HG03196 (cell line): ENCODE measurements at regions not wholly inside any gene's neighbourhood (a gene's known extent, or its start where the extent isn't known, plus 50 kb on each side); places are given as distances from the start of the nearest gene placed in this dataset.
"Not testable (repeated sequence)": the region's sequence is repeated elsewhere in the genome, so short reads cannot be mapped to it uniquely, and the experiment has no call there.

ENCODE experiments used
- ATAC-seq: cut with Tn5 transposase; IDR thresholded peaks from one replicate; pipeline ENCODE4 v1.9.1; 2021; ENCODE audit not compliant: unreplicated experiment

GRCh38 chr13:111007209-111007608 is 92.3 kb upstream of the ANKRD10 start:
- no peak for ATAC-seq

GRCh38 chr13:111006506-111007031 is 91.7 kb upstream of the ANKRD10 start:
- ATAC-seq: no peak

- ATAC-seq: no peak
Observed at GRCh38 chr13:111005808-111006505, 91.1 kb upstream of the ANKRD10 start.

GRCh38 chr13:111005364-111005763 is 90.5 kb upstream of the ANKRD10 start:
- ATAC-seq: no peak

- ATAC-seq: no peak
Observed at GRCh38 chr13:111004444-111004843, 89.6 kb upstream of the ANKRD10 start.

GRCh38 chr13:111001636-111002035 is 86.8 kb upstream of the ANKRD10 start:
- no peak for ATAC-seq

- ATAC-seq: no peak
Observed at GRCh38 chr13:110993788-110994187, 78.9 kb upstream of the ANKRD10 start.

GRCh38 chr13:110991991-110992508 is 77.2 kb upstream of the ANKRD10 start:
- ATAC-seq: no peak

GRCh38 chr13:110989331-110989730 is 74.5 kb upstream of the ANKRD10 start:
- ATAC-seq: no peak

- no peak for ATAC-seq
Observed at GRCh38 chr13:110985541-110985940, 70.7 kb upstream of the ANKRD10 start.

- ATAC-seq: no peak
Observed at GRCh38 chr13:110984798-110985197, 69.9 kb upstream of the ANKRD10 start.

- ATAC-seq: no peak
Observed at GRCh38 chr13:110984381-110984780, 69.5 kb upstream of the ANKRD10 start.

GRCh38 chr13:110983241-110983640 is 68.4 kb upstream of the ANKRD10 start:
- no peak for ATAC-seq

GRCh38 chr13:110981379-110981778 is 66.5 kb upstream of the ANKRD10 start:
- ATAC-seq: no peak

GRCh38 chr13:110980921-110981320 is 66.1 kb upstream of the ANKRD10 start:
- ATAC-seq: no peak

- ATAC-seq: not testable (repeated sequence)
Observed at GRCh38 chr13:110979149-110979548, 64.3 kb upstream of the ANKRD10 start.

- no peak for ATAC-seq
Observed at GRCh38 chr13:110978390-110978789, 63.5 kb upstream of the ANKRD10 start.

GRCh38 chr13:110976785-110977184 is 61.9 kb upstream of the ANKRD10 start:
- ATAC-seq: no peak

- ATAC-seq: no peak
Observed at GRCh38 chr13:110973007-110973700, 58.3 kb upstream of the ANKRD10 start.

GRCh38 chr13:110971486-110971885 is 56.6 kb upstream of the ANKRD10 start:
- no peak for ATAC-seq

GRCh38 chr13:110967156-110967855 is 52.4 kb upstream of the ANKRD10 start:
- ATAC-seq: not testable (repeated sequence)

GRCh38 chr13:110965755-110966134 is 50.9 kb upstream of the ANKRD10 start:
- no peak for ATAC-seq
